ENCODE measurements at regions not wholly inside any gene's neighbourhood (a gene's known extent, or its start where the extent isn't known, plus 50 kb on each side); places are given as distances from the start of the nearest gene placed in this dataset.

- Mint-ChIP-seq H3K4me3 (no peak overlapping the region), H3K27ac (no peak overlapping the region), H3K9me3 (peaks cover 32 to 37% of the 10 kb centered on the region in 2 experiments), H3K36me3 (ENCODE audit: insufficient read depth in 1 of 3, low read depth in 3 of 3) (peaks cover 19 to 44% (median 24%) of the 10 kb centered on the region in 3 experiments), H3K4me1 (peaks cover 0 to 2% of the 10 kb centered on the region in 2 experiments; a peak in 2 of 4 replicates), H3K27me3 (ENCODE audit: low read depth) (no peaks in the 10 kb centered on the region)
- DNase-seq = no peak
- Histone ChIP-seq H3K79me1 (ENCODE audit: insufficient read depth, low read depth, low read length, poor library complexity, severe bottlenecking) (no peaks in the 10 kb centered on the region), H4K5ac (ENCODE audit: insufficient read length, low read depth, low read length) (no peak overlapping the region), H4K8ac (replicated peaks; ENCODE audit: insufficient read length, low read depth, low read length) (no peak overlapping the region), H3K14ac (ENCODE audit: insufficient read depth, low read length) (no peak overlapping the region), H3K18ac (ENCODE audit: insufficient read length, low read depth, low read length) (no peak overlapping the region), H2BK15ac (ENCODE audit: low read depth, low read length) (no peak overlapping the region), H3K27me3 (ENCODE audit: insufficient read depth, low read length) (no peaks in the 10 kb centered on the region), H3K9ac (ENCODE audit: extremely low read depth, insufficient read length, low read length) (no peak overlapping the region), H3K9me3 (ENCODE audit: control insufficient read depth, low read depth, low read length) (no peaks in the 10 kb centered on the region), H2BK12ac (ENCODE audit: insufficient read length, low read depth, low read length) (no peak overlapping the region), H3K23me2 (ENCODE audit: insufficient read length, low read depth, low read length, poor library complexity, severe bottlenecking) (no peaks in the 10 kb centered on the region), H3T11ph (ENCODE audit: low read length) (no peak overlapping the region), H3K23ac (ENCODE audit: insufficient read length, low read depth, low read length) (no peak overlapping the region), H3K56ac (ENCODE audit: insufficient read length, low read depth, low read length) (no peak overlapping the region), H2AK5ac (ENCODE audit: insufficient read length, low read length) (no peak overlapping the region), H4K91ac (ENCODE audit: insufficient read length, low read depth, low read length) (no peak overlapping the region), H3K4ac (ENCODE audit: low read depth, low read length) (no peak overlapping the region), H4K20me1 (ENCODE audit: control insufficient read depth, insufficient read depth, insufficient read length) (no peaks in the 10 kb centered on the region), H3K79me2 (ENCODE audit: insufficient read depth, low read length) (no peaks in the 10 kb centered on the region), H2AFZ (ENCODE audit: low read length) (no peak overlapping the region), H3K4me2 (ENCODE audit: insufficient read depth, insufficient read length, low read length) (no peak overlapping the region), H2BK20ac (ENCODE audit: low read depth, low read length, poor library complexity, severe bottlenecking) (no peak overlapping the region), H3K4me1 (ENCODE audit: insufficient read depth, low read length) (no peaks in the 10 kb centered on the region), H2BK120ac (ENCODE audit: low read depth, low read length, poor library complexity, severe bottlenecking) (no peak overlapping the region), H2BK5ac (ENCODE audit: insufficient read length, low read length) (no peak overlapping the region), H3K27ac (ENCODE audit: insufficient read length, low read depth, low read length) (no peak overlapping the region)
- no CpG with 5 or more reads among the region's 2 CpGs for WGBS (ENCODE audit: extremely low coverage, insufficient read length, low lambda C conversion rate)
- TF ChIP-seq CTCF (conservative IDR thresholded peaks at IDR 0.05) = no peak
Measured at GRCh38 chr5:124007675-124008398, 495.9 kb downstream of the CSNK1G3 start.
